Urinary bladder (tissue), 3 donors: ENCODE measurements at regions not wholly inside any gene's neighbourhood (a gene's known extent, or its start where the extent isn't known, plus 50 kb on each side); places are given as distances from the start of the nearest gene placed in this dataset.

Source experiments
- DNase-seq: peaks from one replicate; pipeline ENCODE4 v3.0.0-alpha.2; 2015; ENCODE audit errors: extremely low spot score
- H3K27ac ChIP-seq: one replicate; pipeline ENCODE4 v1.5.1; 2013; ENCODE audit warnings: low read depth, mild to moderate bottlenecking, moderate library complexity
- H3K36me3 ChIP-seq: one replicate; pipeline ENCODE4 v1.6.1; 2013; ENCODE audit warnings: mild to moderate bottlenecking, moderate library complexity; ENCODE audit not compliant: insufficient read depth
- H3K4me1 ChIP-seq: one replicate; pipeline ENCODE4 v1.6.1; 2013; ENCODE audit warnings: mild to moderate bottlenecking, moderate library complexity; ENCODE audit not compliant: insufficient read depth
- H3K4me3 ChIP-seq: one replicate; pipeline ENCODE4 v1.5.1; 2013; ENCODE audit warnings: low read depth, low read length
- WGBS: extraction: QIAGEN DNeasy Blood & Tissue Kit; methylation state at CpG from one replicate; pipeline ENCODE4 v1.1.7; 2013; 5-methylcytosine and 5-hydroxymethylcytosine counted together
- donor health status: healthy with polysubstance abuse.
- donor health status: healthy.

DNA sequence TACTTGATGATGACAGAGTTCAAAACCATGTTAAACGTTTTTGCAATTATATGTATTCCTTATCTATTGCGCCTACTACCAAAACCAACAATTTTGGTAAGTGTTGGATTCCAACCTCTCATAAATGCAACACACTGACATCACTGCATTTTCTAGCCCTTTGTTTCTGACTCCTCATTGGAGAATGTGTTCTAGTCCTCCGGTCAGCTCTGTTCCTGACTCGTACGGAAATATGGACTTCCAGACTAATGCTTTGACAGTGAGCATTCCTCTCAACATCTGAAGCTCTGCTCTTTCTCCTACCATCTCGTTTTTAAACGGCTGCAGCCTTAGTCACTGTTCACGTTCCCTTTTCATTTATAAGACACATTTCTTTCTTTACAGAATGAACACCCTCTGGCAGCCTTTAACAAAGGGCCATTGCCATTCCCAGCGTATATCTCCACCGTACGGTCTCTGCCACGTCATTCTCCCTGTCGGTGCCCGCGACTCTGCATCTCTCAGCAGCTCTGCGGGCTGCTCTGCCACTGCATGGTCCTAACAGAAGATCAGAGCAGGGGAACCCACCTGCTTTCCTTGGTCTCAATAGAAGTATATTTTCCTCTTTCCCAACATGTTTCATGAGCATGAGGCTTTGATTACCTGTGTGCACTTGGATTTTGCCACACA, 103.0 kb upstream of the SYNDIG1 start:
- H3K4me1 ChIP-seq, result no peaks in the 10 kb centered on the region

DNA sequence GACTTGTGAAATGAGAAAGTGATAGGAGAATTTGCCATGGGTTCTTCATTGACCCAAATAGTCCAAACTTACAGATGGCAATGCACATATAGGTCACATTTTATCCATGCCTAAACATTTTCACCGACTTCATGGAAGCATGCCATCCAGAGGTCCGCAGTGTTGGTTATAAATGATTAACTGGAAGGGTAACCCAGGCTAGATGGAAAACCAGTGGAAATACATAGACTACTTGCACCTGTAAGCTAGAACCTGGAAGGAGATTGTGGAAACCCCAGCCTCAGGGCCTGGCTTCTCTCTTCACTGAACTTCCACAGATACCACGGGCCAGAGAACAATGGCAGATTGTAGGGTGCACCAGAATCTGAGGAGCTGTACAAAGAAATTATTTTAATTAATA, 103.8 kb upstream of the SYNDIG1 start:
- H3K4me3 ChIP-seq, result no peak overlapping the region
- WGBS, result 87% methylated on average over 3 of the region's 3 CpGs
- H3K4me1 ChIP-seq, result no peaks in the 10 kb centered on the region
- no peaks in the 10 kb centered on the region for H3K36me3 ChIP-seq
- no peak overlapping the region for H3K27ac ChIP-seq
- DNase-seq, result no peak

More for the DNA sequence above, 103.0 kb upstream of the SYNDIG1 start:
- no peak for DNase-seq
- Histone ChIP-seq H3K4me3 (no peak overlapping the region), H3K27ac (no peak overlapping the region), H3K36me3 (no peaks in the 10 kb centered on the region)
- WGBS, result 81% methylated on average over 16 of the region's 16 CpGs

DNA sequence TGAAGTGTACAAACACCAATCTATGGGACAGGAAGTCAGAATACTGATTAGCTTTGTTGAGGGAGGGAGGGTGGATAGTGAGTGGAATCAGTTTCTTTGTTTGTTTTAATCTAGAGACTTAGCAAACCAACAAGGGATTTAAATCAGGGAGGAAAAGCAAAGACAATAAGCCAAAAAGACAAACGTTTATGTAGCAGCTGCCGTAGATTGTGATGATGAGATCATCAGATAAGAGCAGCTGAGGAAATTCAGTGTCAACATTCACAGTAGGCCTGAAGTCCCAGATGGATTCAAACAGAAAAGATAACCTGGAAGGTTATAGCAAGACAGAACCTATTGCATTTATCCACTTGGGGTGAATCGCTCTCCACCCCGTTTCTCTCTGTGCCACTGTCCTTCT, 104.9 kb upstream of the SYNDIG1 start:
- Histone ChIP-seq H3K36me3 (no peaks in the 10 kb centered on the region), H3K4me1 (no peaks in the 10 kb centered on the region), H3K27ac (no peak overlapping the region), H3K4me3 (no peak overlapping the region)
- WGBS, result 28% methylated on average over 4 of the region's 4 CpGs
- DNase-seq, result no peak

DNA sequence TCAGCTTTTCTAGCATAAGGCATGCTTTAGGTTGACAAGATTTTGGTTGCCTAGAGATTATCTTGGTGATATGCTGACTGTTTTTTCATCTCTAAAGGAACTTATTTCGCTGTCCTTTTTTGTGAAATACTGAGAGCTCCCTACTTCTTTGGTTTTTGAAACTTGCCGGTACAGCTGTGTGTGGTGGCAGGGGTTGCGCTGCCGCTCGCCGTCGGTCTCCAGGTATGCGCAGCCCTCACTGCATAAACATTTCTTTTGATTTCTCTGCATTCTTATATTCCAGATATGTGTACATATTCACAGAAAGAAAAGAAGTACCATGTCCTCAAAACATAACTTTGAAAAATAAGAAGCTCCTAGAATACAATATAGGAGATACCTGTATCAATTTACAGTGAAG, 106.4 kb upstream of the SYNDIG1 start:
- H3K4me1 ChIP-seq, result no peaks in the 10 kb centered on the region
- 82% methylated on average over 8 of the region's 8 CpGs for WGBS
- no peaks in the 10 kb centered on the region for H3K36me3 ChIP-seq
- no peak overlapping the region for H3K4me3 ChIP-seq
- DNase-seq, result no peak
- H3K27ac ChIP-seq, result no peak overlapping the region

DNA sequence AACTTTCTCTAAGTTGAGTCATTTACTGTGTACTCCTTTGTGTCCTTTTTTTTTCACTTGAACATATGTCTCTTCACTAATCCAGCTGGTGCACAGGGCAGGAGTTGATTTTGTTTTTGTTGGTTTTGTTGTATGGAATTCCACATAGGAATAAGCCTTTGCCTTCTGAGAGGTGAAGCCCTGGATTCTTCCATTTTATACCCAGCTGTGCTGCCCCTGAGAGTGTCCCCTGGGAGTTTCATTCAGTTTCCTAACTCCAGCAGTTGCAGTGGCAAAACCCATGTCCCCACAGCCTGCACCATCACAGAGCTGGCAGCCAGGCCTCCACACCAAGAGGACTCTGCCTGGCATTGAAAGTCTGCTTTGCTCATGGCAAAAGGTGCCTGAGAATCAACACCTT, 107.3 kb upstream of the SYNDIG1 start:
- Histone ChIP-seq H3K4me1 (no peaks in the 10 kb centered on the region), H3K36me3 (no peaks in the 10 kb centered on the region), H3K4me3 (no peak overlapping the region), H3K27ac (no peak overlapping the region)
- no peak for DNase-seq

DNA sequence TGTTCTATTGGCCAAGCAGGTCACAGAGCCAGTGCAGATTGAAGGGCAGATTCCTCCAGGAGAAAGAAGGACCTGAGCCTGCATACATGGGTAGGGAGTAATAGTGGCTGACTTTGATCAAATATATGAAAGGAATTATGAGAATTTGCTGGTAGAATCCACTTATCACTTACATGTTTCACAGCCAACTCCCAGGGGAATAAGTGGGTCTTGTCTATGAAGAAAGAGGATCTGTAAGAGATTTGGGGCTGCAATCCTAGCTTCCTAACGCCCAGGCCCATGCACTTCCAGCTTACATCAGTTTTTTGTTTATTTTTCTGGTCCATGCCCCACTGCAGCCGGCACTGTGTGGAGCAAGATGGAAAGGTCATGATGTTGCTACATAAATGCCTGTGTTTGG, 107.9 kb upstream of the SYNDIG1 start:
- WGBS, result 67% methylated on average over 2 of the region's 2 CpGs
- H3K4me1 ChIP-seq, result no peaks in the 10 kb centered on the region
- DNase-seq, result no peak
- no peaks in the 10 kb centered on the region for H3K36me3 ChIP-seq
- H3K4me3 ChIP-seq, result no peak overlapping the region
- no peak overlapping the region for H3K27ac ChIP-seq

DNA sequence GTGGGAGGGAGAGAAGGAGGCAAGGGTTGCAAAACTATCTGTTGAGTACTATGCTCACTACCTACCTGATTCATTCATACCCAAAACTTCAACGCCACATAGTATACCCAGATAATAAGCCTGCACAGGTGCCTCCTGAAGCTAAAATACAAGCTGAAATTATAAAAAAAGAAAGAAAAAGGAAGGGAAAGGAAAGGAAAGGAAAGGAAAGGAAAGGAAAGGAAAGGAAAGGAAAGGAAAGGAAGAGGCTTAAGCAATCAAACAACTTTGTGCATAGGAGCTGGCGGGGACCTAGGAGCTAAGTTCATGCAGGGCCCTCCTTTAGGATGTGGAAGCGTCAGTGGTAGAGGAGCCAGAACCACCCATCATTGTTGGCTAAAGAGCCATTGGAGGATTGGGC, 108.9 kb upstream of the SYNDIG1 start:
- DNase-seq, result no peak
- H3K4me1 ChIP-seq, result no peaks in the 10 kb centered on the region
- H3K4me3 ChIP-seq, result no peak overlapping the region
- 97% methylated on average over 3 of the region's 3 CpGs for WGBS
- no peak overlapping the region for H3K27ac ChIP-seq
- no peaks in the 10 kb centered on the region for H3K36me3 ChIP-seq

DNA sequence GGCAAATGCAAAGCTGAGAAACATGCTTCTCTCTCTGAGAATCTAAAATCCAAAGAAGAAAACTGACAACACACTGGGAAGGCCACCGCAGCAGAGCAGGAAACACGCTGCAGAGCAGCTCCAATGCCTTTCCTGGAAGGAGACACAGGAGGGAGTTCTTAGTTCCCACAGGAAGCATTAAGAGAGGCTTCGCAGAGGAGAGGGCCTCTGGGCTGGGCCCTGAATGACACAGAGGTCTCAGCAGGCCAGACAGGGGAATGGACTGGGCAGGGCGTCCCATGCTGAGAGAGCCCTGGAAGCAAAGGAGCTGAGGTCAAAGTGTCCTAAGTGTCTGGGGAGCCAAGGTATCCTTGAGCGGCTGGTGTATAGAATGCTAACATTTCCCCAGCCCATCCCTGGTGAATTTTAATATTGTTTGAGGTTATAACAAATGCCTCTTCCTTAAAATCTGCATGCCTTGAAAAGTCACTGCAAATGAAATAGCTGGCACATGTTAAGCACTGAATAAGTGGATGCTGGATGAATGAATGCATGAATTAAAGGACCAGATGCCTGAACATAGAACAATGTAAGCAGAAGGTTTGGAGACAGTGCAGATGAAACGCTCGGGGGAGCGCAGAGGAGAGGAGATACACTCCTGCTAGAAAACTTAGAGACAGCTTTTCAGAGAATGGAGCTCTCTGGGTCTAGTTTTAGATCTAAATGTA, 110.0 kb upstream of the SYNDIG1 start:
- 72% methylated on average over 8 of the region's 8 CpGs for WGBS
- H3K27ac ChIP-seq, result no peak overlapping the region
- no peak overlapping the region for H3K4me3 ChIP-seq
- no peaks in the 10 kb centered on the region for H3K4me1 ChIP-seq
- DNase-seq, result no peak
- H3K36me3 ChIP-seq, result no peaks in the 10 kb centered on the region

DNA sequence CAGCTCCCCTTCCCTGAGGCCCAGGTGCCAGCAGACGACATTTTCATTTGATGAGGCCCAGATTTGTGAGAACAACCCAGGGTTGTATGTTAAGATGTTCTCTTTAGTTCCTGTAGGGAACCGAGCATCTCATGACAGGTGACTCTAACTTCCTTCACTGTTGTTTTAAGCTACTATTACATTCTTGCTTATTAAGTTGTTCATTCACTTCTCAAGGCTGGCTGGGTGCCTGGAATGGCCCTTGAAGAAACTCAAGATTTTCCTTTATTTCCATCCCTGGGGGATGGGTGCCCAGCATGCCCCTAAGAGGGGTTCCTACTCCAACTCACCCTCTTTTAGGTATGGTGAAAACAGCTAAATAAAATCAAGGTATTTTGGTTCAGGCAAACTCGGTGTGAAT, 111.5 kb upstream of the SYNDIG1 start:
- no peak overlapping the region for H3K4me3 ChIP-seq
- 65% methylated on average over 3 of the region's 3 CpGs for WGBS

DNA sequence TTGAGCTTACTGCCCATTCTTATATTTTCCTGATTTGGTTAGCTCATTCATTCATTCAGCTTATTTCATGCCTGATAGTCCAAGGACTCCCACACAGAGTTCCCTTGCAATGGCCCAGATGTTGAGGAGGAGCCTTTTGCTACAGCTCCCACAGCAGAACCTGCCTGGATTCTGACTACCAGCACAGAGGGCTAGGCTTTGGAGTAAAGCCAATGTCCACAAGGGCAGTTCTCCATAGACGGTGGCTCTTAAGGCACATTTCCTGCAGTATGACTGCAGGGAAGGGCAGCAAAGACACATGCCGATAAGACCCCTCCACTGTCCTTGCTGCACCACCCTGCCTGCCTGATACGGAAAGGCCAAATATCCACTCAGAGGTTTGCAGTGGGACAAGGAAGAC, 112.3 kb upstream of the SYNDIG1 start:
- Histone ChIP-seq H3K4me3 (no peak overlapping the region), H3K27ac (no peak overlapping the region), H3K4me1 (no peaks in the 10 kb centered on the region), H3K36me3 (no peaks in the 10 kb centered on the region)
- no peak for DNase-seq
- 68% methylated on average over 3 of the region's 3 CpGs for WGBS

More for the DNA sequence above, 111.5 kb upstream of the SYNDIG1 start:
- Histone ChIP-seq H3K36me3 (no peaks in the 10 kb centered on the region), H3K4me1 (no peaks in the 10 kb centered on the region), H3K27ac (no peak overlapping the region)
- DNase-seq, result no peak

DNA sequence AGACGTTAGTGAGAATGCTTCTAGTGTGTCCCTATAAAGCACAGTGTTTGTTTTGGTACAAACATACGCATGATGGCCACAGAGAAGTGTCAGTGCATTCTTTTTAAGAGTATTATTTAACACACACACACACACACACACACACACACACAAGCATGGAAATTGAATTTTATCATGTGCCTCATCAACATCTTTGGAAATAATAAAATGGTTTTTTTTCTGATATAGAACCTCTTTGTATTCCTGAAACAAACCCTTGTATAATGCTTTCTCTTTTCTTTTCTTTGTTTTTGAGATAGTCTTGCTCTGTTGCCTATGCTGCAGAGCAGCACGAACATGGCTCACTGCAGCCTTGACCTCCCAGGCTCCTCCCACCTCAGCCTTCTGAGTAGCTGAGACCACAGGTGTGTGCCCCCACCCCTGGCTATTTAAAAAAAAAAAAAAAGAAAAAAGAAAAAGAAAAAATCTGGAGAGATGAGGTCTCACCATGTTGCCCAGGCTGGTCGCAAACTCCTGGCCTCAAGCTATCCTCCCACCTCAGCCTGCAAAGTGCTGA, 116.2 kb upstream of the SYNDIG1 start:
- Histone ChIP-seq H3K36me3 (no peaks in the 10 kb centered on the region), H3K4me3 (no peak overlapping the region), H3K27ac (no peak overlapping the region), H3K4me1 (no peaks in the 10 kb centered on the region)
- 69% methylated on average over 4 of the region's 4 CpGs for WGBS
- no peak for DNase-seq

DNA sequence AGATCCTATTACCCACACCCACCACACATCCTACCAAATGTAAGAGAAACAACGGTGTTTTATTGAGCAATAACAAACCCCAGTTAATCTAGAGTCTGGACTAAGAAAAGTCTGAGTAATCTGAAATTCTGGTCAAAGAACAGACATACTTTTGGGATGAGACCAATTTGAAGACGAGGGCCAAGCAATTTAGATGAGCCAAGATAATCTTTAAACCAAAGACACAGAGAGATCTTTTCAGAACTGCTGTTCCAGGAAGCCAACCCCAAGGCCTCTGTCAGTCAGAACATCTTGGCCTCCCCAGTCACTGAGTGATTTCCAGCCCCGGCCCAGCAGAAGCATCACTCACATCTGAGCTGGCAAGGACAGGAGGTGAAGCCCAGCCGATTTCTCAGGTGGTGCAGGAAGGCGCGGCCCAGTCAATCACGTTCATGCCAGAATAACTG, 118.5 kb upstream of the SYNDIG1 start:
- H3K27ac ChIP-seq, result no peak overlapping the region

DNA sequence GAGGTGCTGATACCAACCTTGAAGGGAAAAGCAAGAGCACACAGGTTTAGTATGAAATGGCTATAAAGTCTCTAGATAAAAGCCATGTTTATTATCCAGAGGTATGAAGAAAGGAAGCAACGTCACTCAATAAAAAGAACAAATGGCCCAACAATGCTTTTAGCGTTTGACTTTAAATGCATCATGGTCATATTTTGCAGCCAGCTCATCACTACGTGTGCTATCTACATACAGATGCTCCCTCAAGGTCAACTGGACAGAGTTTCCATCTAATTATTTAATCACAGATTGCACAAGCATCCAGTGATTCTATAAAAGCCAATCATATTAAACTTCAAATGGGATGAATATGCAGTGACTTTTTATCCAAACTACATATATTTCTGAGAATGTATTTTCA, 127.6 kb upstream of the SYNDIG1 start:
- no peak overlapping the region for H3K27ac ChIP-seq
- DNase-seq, result no peak
- 56% methylated on average over 3 of the region's 3 CpGs for WGBS

More for the DNA sequence above, 118.5 kb upstream of the SYNDIG1 start:
- no peak for DNase-seq
- Histone ChIP-seq H3K4me3 (no peak overlapping the region), H3K4me1 (no peaks in the 10 kb centered on the region), H3K36me3 (no peaks in the 10 kb centered on the region)
- 68% methylated on average over 7 of the region's 7 CpGs for WGBS

DNA sequence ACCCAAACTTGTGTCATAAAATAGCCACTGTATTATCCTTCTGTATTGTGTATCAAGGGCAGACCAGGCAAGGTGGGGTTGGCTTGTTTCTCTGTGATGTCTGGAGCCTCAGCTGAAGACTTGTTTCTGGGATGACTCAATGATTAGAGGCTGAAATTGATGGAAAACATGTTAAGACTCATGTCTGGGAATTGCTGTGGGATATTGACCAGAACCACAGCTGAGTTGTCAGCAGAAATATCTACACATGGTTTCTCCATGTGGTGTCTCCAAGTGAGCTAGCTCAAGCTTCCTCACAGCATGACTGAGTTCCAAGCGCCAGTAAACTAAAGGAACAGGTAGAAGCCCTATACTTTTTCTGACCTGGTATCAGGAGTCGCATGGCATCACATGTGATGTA, 128.5 kb upstream of the SYNDIG1 start:
- no peaks in the 10 kb centered on the region for H3K4me1 ChIP-seq
- WGBS, result 93% methylated on average over 2 of the region's 2 CpGs
- no peak for DNase-seq

More for the DNA sequence above, 127.6 kb upstream of the SYNDIG1 start:
- Histone ChIP-seq H3K36me3 (no peaks in the 10 kb centered on the region), H3K4me1 (no peaks in the 10 kb centered on the region), H3K4me3 (no peak overlapping the region)

More for the DNA sequence above, 128.5 kb upstream of the SYNDIG1 start:
- Histone ChIP-seq H3K27ac (no peak overlapping the region), H3K36me3 (no peaks in the 10 kb centered on the region), H3K4me3 (no peak overlapping the region)
